HepG2 (cell line): ENCODE measurements at regions not wholly inside any gene's neighbourhood (a gene's known extent, or its start where the extent isn't known, plus 50 kb on each side); places are given as distances from the start of the nearest gene placed in this dataset.

Experiments
- ATAC-seq: fragments of 200-7000 bp; cut with Tn5 transposase; 3 replicates; pipeline ENCODE4 v1.9.1; 2020; ENCODE audit warnings: mild to moderate bottlenecking, moderate library complexity
- BruUV-seq: library from RNA; stranded (reverse); fragments of 400-500 nt; replicated peaks from 2 replicates; lab custom pipeline; 2021; lab: Mats Ljungman, UMichigan
- CTCF ChIA-PET: fragments of 300-600 bp; formaldehyde crosslinking; extraction: SDS; loops from one replicate; lab custom pipeline; 2021; ENCODE audit warnings: low total read pairs, inconsistent platforms, low intra/inter-chr PET ratio; lab: Yijun Ruan, JAX
- POLR2A ChIA-PET: fragments of 350-600 bp; sonication (Branson Sonifier 250); formaldehyde crosslinking; loops from one replicate; lab custom pipeline; 2020; ENCODE audit warnings: antibody characterized with exemption, inconsistent platforms; lab: Yijun Ruan, JAX
- DNase-seq: peaks from one replicate; pipeline ENCODE4 v3.0.0-alpha.2; 2015; ENCODE audit warnings: low spot score
- FAIRE-seq: peaks from 3 replicates; lab custom pipeline; 2011; peaks lifted over from hg19 to GRCh38; lab: Jason Lieb, UNC
- H2AFZ ChIP-seq: one replicate; pipeline ENCODE4 v1.6.1; 2011; ENCODE audit warnings: low read length, inconsistent platforms
- H3K27ac ChIP-seq: fragments of 300-600 bp; 3 replicates; pipeline ENCODE4 v1.8.0; 2011; ENCODE audit warnings: mixed run types, mild to moderate bottlenecking, mixed read lengths, low read length, inconsistent platforms; ENCODE audit not compliant: insufficient read depth; ENCODE audit errors: extremely low read length
- H3K27me3 ChIP-seq, 2 experiments: fragments of 200-600 bp in 1 of 2; 2 replicates in 1 of 2; 3 replicates in 1 of 2; pipeline versions ENCODE4 v1.6.0 to v1.8.0; 2011; ENCODE audit warnings: low read length in 2 of 2, mild to moderate bottlenecking in 2 of 2, moderate library complexity in 2 of 2, inconsistent platforms in 1 of 2; ENCODE audit not compliant: insufficient read depth in 2 of 2, control insufficient read depth in 1 of 2
- H3K36me3 ChIP-seq, 2 experiments: fragments of 200-600 bp in 1 of 2; replicated peaks in 1 of 2; 2 replicates in 1 of 2; 3 replicates in 1 of 2; pipeline versions ENCODE4 v1.5.1 to v1.8.0; 2011; ENCODE audit warnings: low read length in 2 of 2, inconsistent platforms in 1 of 2; ENCODE audit not compliant: insufficient read depth in 2 of 2, control insufficient read depth in 1 of 2
- H3K4me1 ChIP-seq: 2 replicates; pipeline ENCODE4 v1.5.1; 2012; ENCODE audit warnings: low read length, inconsistent platforms; ENCODE audit not compliant: insufficient read depth
- H3K4me2 ChIP-seq: 2 replicates; pipeline ENCODE4 v1.6.0; 2011; ENCODE audit warnings: low read depth, low read length, inconsistent platforms
- H3K4me3 ChIP-seq, 3 experiments: fragments of 200-600 bp in 1 of 3; sonication (generic), shearing (Covaris generic) in 1 of 3; replicated peaks in 1 of 3; 2 replicates each; pipeline ENCODE4 v1.5.1; 2011 to 2016; ENCODE audit warnings: low read length in 3 of 3, inconsistent platforms in 2 of 3, low read depth in 2 of 3, mild to moderate bottlenecking in 2 of 3, control low read depth in 1 of 3, mixed read lengths in 1 of 3; ENCODE audit not compliant: insufficient read depth in 1 of 3
- H3K79me2 ChIP-seq: one replicate; pipeline ENCODE4 v1.6.1; 2011; ENCODE audit warnings: low read length, inconsistent platforms; ENCODE audit not compliant: insufficient read depth
- H3K9ac ChIP-seq: 2 replicates; pipeline ENCODE4 v1.6.0; 2011; ENCODE audit warnings: mild to moderate bottlenecking, low read depth, low read length, inconsistent platforms; ENCODE audit not compliant: insufficient read depth
- H3K9me3 ChIP-seq: 2 replicates; pipeline ENCODE4 v1.5.1; 2012; ENCODE audit warnings: mild to moderate bottlenecking, low read length
- H4K20me1 ChIP-seq: 2 replicates; pipeline ENCODE4 v1.6.0; 2011; ENCODE audit warnings: inconsistent platforms, mild to moderate bottlenecking, low read length, moderate library complexity; ENCODE audit not compliant: insufficient read depth
- CREB1 ChIP-seq, 2 experiments: fragments of 450-650 bp in 1 of 2; IDR thresholded peaks; 2 replicates each; pipeline ENCODE4 v1.6.1; 2016 to 2017; ENCODE audit warnings: control low read depth in 1 of 2, mild to moderate bottlenecking in 1 of 2, missing compliant biosample characterization in 1 of 2, missing genetic modification characterization in 1 of 2
- GPBP1L1 ChIP-seq: sonication (generic); formaldehyde crosslinking; IDR thresholded peaks from 2 replicates; pipeline ENCODE4 v1.5.0; 2020; ENCODE audit warnings: mild to moderate bottlenecking, missing genetic modification reagents
- KDM2A ChIP-seq: sonication (generic); formaldehyde crosslinking; IDR thresholded peaks from 2 replicates; pipeline ENCODE4 v1.4.0; 2020; ENCODE audit warnings: low read depth, missing genetic modification reagents, borderline replicate concordance
- LBX2 ChIP-seq: sonication (generic); formaldehyde crosslinking; IDR thresholded peaks from 2 replicates; pipeline ENCODE4 v1.5.0; 2020; ENCODE audit warnings: missing genetic modification reagents, mild to moderate bottlenecking, borderline replicate concordance
- NFIB ChIP-seq: sonication (generic); formaldehyde crosslinking; IDR thresholded peaks from 2 replicates; pipeline ENCODE4 v1.9.0; 2021; ENCODE audit warnings: missing genetic modification reagents, mild to moderate bottlenecking, borderline replicate concordance
- PRDM15 ChIP-seq: sonication (generic); formaldehyde crosslinking; IDR thresholded peaks from 2 replicates; pipeline ENCODE4 v1.4.0; 2020; ENCODE audit warnings: missing genetic modification reagents
- RFX1 ChIP-seq: fragments of 450-650 bp; IDR thresholded peaks from 2 replicates; pipeline ENCODE4 v1.6.1; 2017
- RFX3 ChIP-seq: IDR thresholded peaks from 2 replicates; pipeline ENCODE4 v1.6.1; 2016; ENCODE audit warnings: missing biosample characterization, missing genetic modification reagents
- SNAPC5 ChIP-seq: sonication (generic); formaldehyde crosslinking; IDR thresholded peaks from 2 replicates; pipeline ENCODE4 v1.8.1; 2023; ENCODE audit warnings: mild to moderate bottlenecking, missing genetic modification reagents, borderline replicate concordance
- SSRP1 ChIP-seq: IDR thresholded peaks from 2 replicates; pipeline ENCODE4 v1.6.1; 2016; ENCODE audit warnings: control low read depth
- THAP9 ChIP-seq: sonication (generic); formaldehyde crosslinking; IDR thresholded peaks from 2 replicates; pipeline ENCODE4; 2020; ENCODE audit warnings: missing genetic modification reagents, mild to moderate bottlenecking, borderline replicate concordance
- YEATS4 ChIP-seq: sonication (generic); formaldehyde crosslinking; IDR thresholded peaks from 2 replicates; pipeline ENCODE4 v1.4.0; 2020; ENCODE audit warnings: missing genetic modification reagents, borderline replicate concordance
- ZNF121 ChIP-seq: sonication (generic); formaldehyde crosslinking; IDR thresholded peaks from 2 replicates; pipeline ENCODE4 v1.5.0; 2020; ENCODE audit warnings: mild to moderate bottlenecking, missing genetic modification reagents
- ZNF280B ChIP-seq: sonication (generic); formaldehyde crosslinking; IDR thresholded peaks from 2 replicates; pipeline ENCODE4 v1.5.0; 2020; ENCODE audit warnings: missing genetic modification reagents, mild to moderate bottlenecking, borderline replicate concordance
- ZNF670 ChIP-seq: sonication (generic); formaldehyde crosslinking; IDR thresholded peaks from 2 replicates; pipeline ENCODE4 v1.8.0; 2022; ENCODE audit warnings: mild to moderate bottlenecking, missing genetic modification reagents, borderline replicate concordance
- in situ Hi-C: cut with HindIII; loops from 2 replicates; pipeline ENCODE4 v1.10.0; 2017; ENCODE audit warnings: low pct_unique_long_range_greater_than_20kb; ENCODE audit not compliant: extremely low pct_ligation_motif_present
- intact Hi-C: fragments of 100-400 bp; cut with micrococcal nuclease; formaldehyde crosslinking; loops from one replicate; pipeline ENCODE4 v1.10.0; 2022; ENCODE audit not compliant: unreplicated experiment

- Histone ChIP-seq H3K9ac (no peak overlapping the region), H3K27ac (no peak overlapping the region), H3K9me3 (peaks cover 85% of the 10 kb centered on the region), H3K27me3 (no peaks in the 10 kb centered on the region; a peak in 1 of 5 replicates), H3K79me2 (no peaks in the 10 kb centered on the region), H2AFZ (no peak overlapping the region), H3K4me2 (no peak overlapping the region), H3K4me3 (no peak overlapping the region), H4K20me1 (no peaks in the 10 kb centered on the region), H3K36me3 (no peaks in the 10 kb centered on the region), H3K4me1 (no peaks in the 10 kb centered on the region)
- ChIA-PET CTCF (no interaction called here), POLR2A (no interaction called here)
- DNase-seq = no peak
- no TSS peak for BruUV-seq
- ATAC-seq = no peak
- intact Hi-C loops (no loop called here), in situ Hi-C loops (no loop called here)
- FAIRE-seq = no peak
- TF ChIP-seq THAP9 (CRISPR knock-in tag) (no peak), YEATS4 (CRISPR knock-in tag) (no peak), LBX2 (CRISPR knock-in tag) (no peak), KDM2A (CRISPR knock-in tag) (no peak), SNAPC5 (CRISPR knock-in tag) (no peak), ZNF121 (CRISPR knock-in tag) (no peak), RFX1 (no peak), PRDM15 (CRISPR knock-in tag) (no peak), NFIB (no peak), CREB1 (IDR thresholded peaks at IDR 0.05) (no peak), CREB1 (CRISPR knock-in tag; IDR thresholded peaks at IDR 0.05) (no peak), RFX3 (CRISPR knock-in tag) (no peak), ZNF670 (no peak), SSRP1 (no peak), GPBP1L1 (CRISPR knock-in tag) (no peak), ZNF280B (CRISPR knock-in tag) (no peak)
Observed at GRCh38 chr21:27722095-27722494, 755.2 kb upstream of the ADAMTS5 start.
